Heart left ventricle (tissue), 13 donors: ENCODE measurements at regions not wholly inside any gene's neighbourhood (a gene's known extent, or its start where the extent isn't known, plus 50 kb on each side); places are given as distances from the start of the nearest gene placed in this dataset.

Experiments used
- POLR2A ChIP-seq, 2 donors: fragments of 450-650 bp; IDR thresholded peaks; one replicate each; pipeline ENCODE4 v1.6.1; 2017; ENCODE audit warnings: antibody characterized with exemption in 2 of 2, mild to moderate bottlenecking in 2 of 2, moderate library complexity in 2 of 2
- TF ChIP-seq, protein P1 (sequence below), 12 donors: fragments of 200-600 bp; sonication (generic) in 4 of 12; IDR thresholded peaks; one replicate each; pipeline versions ENCODE4 v1.5.0 to v1.8.0; 2018 to 2022; ENCODE audit warnings: antibody characterized with exemption in 12 of 12, mild to moderate bottlenecking in 5 of 12
- donor health status: ischemic (EF 13 %, LVEDD 7.1; RV severe dilation, severe dysfunction).
- donor health status: DM: no; HTN: yes; CAD: no.
- donor health status: DM: no; HTN: no; CAD: no.
- donor health status: ischemic (EF 25% LVEDD 6.9; RV normal size, moderate dysfunction).
- donor health status: ischemic (EF 25% LVEDD 5.7; RV mildly dilated, moderate dysfunction).
- donor health status: ischemic (EF 35%, LVEDD 5.7; RV mildly dilated, moderate dysfunction).
- donor health status: nonischemic (EF 11% LVEDD 7.7; RV severe dilation, severe dysfunction).
- donor health status: DM: yes; HTN: yes; CAD: no.
- donor health status: PGD.
- donor health status: ischemic (EF 29% LVEDD 5.4; RV normal size, mild dysfunction).
- donor health status: nonischemic (EF 23%, LVEDD 6.1; RV moderate dilation, normal function).

DNA sequence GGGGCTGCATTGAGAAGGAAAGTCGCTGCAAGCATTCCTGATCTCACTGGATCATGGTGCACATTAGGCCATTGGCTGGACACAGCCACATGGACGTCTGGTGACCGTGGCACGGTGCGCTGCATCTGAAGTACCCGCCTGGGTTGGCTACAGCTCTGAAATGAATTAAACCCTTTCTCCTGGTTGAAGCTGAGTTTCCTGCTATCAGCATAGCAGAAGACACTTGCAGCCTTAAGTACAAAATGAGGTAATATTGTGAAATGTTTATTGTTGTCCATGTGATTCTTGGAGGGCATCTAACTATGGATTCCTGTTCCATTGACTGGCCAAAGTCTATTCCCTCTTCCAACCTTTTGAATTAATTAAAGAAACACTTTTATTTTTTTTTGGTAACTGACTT is 89.8 kb upstream of the ADTRP start:
- TF ChIP-seq, protein P1, sequence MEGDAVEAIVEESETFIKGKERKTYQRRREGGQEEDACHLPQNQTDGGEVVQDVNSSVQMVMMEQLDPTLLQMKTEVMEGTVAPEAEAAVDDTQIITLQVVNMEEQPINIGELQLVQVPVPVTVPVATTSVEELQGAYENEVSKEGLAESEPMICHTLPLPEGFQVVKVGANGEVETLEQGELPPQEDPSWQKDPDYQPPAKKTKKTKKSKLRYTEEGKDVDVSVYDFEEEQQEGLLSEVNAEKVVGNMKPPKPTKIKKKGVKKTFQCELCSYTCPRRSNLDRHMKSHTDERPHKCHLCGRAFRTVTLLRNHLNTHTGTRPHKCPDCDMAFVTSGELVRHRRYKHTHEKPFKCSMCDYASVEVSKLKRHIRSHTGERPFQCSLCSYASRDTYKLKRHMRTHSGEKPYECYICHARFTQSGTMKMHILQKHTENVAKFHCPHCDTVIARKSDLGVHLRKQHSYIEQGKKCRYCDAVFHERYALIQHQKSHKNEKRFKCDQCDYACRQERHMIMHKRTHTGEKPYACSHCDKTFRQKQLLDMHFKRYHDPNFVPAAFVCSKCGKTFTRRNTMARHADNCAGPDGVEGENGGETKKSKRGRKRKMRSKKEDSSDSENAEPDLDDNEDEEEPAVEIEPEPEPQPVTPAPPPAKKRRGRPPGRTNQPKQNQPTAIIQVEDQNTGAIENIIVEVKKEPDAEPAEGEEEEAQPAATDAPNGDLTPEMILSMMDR (IDR thresholded peaks at IDR 0.05) = no peak
- TF ChIP-seq POLR2A (IDR thresholded peaks at IDR 0.05) = no peak
